Gastroesophageal sphincter (tissue), 3 donors: ENCODE measurements at regions not wholly inside any gene's neighbourhood (a gene's known extent, or its start where the extent isn't known, plus 50 kb on each side); places are given as distances from the start of the nearest gene placed in this dataset.

ENCODE experiments used
- CTCF ChIP-seq, 4 experiments: fragments of 200-600 bp in 2 of 4; fragments of 450-650 bp in 2 of 4; sonication (generic) in 1 of 4; IDR thresholded peaks; one replicate each; pipeline ENCODE4 v1.5.1; 2017 to 2019; ENCODE audit warnings: antibody characterized with exemption in 4 of 4, mild to moderate bottlenecking in 2 of 4, moderate library complexity in 2 of 4
- POLR2AphosphoS5 ChIP-seq: sonication (generic); formaldehyde crosslinking; IDR thresholded peaks from one replicate; pipeline ENCODE4 v1.6.1; 2017; ENCODE audit warnings: antibody characterized with exemption

GRCh38 chr18:8901019-8901418 is 195.7 kb downstream of the MTCL1 start:
- TF ChIP-seq CTCF (IDR thresholded peaks at IDR 0.05) (no peak), POLR2AphosphoS5 (no peak)
